Stimulated activated naive CD4-positive, alpha-beta T cell treated with Interleukin-2 at 50 U/mL for 16 hours (primary cell): ENCODE measurements at regions not wholly inside any gene's neighbourhood (a gene's known extent, or its start where the extent isn't known, plus 50 kb on each side); places are given as distances from the start of the nearest gene placed in this dataset.

Experiments
- DNase-seq: peaks from one replicate; lab custom pipeline; 2025; lab: John Stamatoyannopoulos, UW

GRCh38 chr1:90780981-90781380 lies 63.9 kb upstream of the BARHL2 start:
- no peak for DNase-seq

- no peak for DNase-seq
These were observed 62.5 kb upstream of the BARHL2 start for GRCh38 chr1:90779573-90779972.

- DNase-seq = no peak
These were observed 61.4 kb upstream of the BARHL2 start for GRCh38 chr1:90778486-90778885.

- DNase-seq = no peak
These were observed 56.7 kb upstream of the BARHL2 start for GRCh38 chr1:90773812-90774211.

- DNase-seq = no peak
These were observed 51.7 kb upstream of the BARHL2 start for GRCh38 chr1:90768826-90769225.

GRCh38 chr1:90768098-90768497 lies 51.0 kb upstream of the BARHL2 start:
- no peak for DNase-seq
